ENCODE measurements at regions not wholly inside any gene's neighbourhood (a gene's known extent, or its start where the extent isn't known, plus 50 kb on each side); places are given as distances from the start of the nearest gene placed in this dataset.
A peak's percentile ranks its signal among the peaks of the same experiment; 100 is the strongest.

DNA sequence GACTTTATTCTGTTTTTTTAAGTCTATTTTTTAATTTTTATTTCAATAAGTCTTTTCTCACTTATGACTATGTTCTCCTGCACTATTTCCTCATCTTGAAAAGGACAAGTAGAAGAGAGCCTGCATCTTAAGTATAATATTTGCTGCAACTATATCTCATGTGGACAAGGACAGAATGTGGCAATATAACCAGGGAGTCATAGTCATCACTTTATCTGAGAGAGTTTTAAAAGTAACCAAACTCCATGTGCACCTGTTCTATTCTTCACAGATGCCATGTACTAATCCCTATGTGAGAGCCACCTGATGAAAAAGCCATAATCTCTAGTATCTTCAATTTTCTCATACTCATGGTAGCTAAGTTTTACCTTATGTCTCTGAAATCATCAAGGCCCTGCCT lies 104.2 kb upstream of the SOX6 start:
- Histone ChIP-seq H3K27me3 (no peaks in the 10 kb centered on the region), H3K4me3 (no peak overlapping the region), H3K9me3 (no peaks in the 10 kb centered on the region), H3K36me3 (no peaks in the 10 kb centered on the region), H3K4me1 (no peaks in the 10 kb centered on the region), H3K27ac (no peak overlapping the region)
- TF ChIP-seq, protein P1, sequence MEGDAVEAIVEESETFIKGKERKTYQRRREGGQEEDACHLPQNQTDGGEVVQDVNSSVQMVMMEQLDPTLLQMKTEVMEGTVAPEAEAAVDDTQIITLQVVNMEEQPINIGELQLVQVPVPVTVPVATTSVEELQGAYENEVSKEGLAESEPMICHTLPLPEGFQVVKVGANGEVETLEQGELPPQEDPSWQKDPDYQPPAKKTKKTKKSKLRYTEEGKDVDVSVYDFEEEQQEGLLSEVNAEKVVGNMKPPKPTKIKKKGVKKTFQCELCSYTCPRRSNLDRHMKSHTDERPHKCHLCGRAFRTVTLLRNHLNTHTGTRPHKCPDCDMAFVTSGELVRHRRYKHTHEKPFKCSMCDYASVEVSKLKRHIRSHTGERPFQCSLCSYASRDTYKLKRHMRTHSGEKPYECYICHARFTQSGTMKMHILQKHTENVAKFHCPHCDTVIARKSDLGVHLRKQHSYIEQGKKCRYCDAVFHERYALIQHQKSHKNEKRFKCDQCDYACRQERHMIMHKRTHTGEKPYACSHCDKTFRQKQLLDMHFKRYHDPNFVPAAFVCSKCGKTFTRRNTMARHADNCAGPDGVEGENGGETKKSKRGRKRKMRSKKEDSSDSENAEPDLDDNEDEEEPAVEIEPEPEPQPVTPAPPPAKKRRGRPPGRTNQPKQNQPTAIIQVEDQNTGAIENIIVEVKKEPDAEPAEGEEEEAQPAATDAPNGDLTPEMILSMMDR (IDR thresholded peaks at IDR 0.05) = no peak
- no peak for ATAC-seq
- intact Hi-C loops (cut with DNase I) = no loop called here
- no peak for DNase-seq

DNA sequence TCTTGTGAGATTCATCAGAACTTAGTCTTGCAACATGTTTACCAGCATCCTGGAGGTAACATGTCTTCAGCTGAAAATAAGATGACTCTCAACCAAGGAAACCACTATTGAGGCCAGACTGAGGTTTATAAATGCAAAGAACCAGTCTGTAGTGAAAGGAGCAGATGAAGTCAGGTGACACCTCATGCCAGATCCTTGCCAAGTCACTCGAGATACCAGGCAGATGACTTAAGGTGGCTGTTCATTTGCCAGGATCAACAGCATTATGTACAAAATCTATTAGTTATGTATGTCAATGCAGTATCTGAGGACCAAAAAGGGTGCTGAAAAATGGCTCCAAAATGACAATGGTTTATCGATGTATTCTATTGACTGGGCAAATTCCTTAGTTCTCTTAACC lies 100.0 kb upstream of the SOX6 start:
- peak; percentile 22 for ATAC-seq
- Histone ChIP-seq H3K9me3 (no peaks in the 10 kb centered on the region), H3K4me1 (no peaks in the 10 kb centered on the region), H3K4me3 (no peak overlapping the region), H3K27me3 (no peaks in the 10 kb centered on the region), H3K27ac (no peak overlapping the region), H3K36me3 (no peaks in the 10 kb centered on the region)
- intact Hi-C loops (cut with DNase I) = no loop called here
- TF ChIP-seq, protein P1 (IDR thresholded peaks at IDR 0.05) = no peak
- DNase-seq = no peak

DNA sequence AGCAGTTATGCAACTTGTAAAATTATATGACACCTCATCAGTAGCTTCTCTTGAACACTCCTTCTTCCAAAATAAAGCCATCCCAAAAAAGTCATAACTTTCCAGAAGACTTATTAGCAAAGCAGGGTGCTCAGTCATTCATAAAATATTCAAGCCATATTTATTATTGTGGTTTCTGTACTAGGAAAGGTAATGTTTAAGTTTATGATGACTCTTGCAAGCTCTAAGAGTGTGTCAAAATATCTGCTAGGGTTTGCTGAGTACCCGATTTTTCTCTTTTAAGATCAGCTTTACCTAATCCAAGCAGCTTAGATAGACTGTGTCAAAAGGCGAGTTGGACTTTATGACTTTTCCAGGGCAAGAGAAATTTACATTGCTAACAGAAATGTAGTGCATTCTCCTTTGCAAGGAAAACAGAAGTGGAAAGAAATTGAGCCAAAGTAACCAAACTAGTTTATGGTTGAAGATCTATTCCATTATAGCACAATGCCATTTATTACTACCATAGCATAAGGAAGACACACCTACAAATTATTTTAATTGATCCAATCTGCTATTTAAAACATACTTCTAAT lies 98.0 kb upstream of the SOX6 start:
- no peak for ATAC-seq
- Histone ChIP-seq H3K27me3 (no peaks in the 10 kb centered on the region), H3K27ac (no peak overlapping the region), H3K4me3 (no peak overlapping the region), H3K4me1 (no peaks in the 10 kb centered on the region), H3K36me3 (no peaks in the 10 kb centered on the region), H3K9me3 (no peaks in the 10 kb centered on the region)
- DNase-seq = no peak
- TF ChIP-seq, protein P1 (IDR thresholded peaks at IDR 0.05) = no peak
- intact Hi-C loops (cut with DNase I) = no loop called here

DNA sequence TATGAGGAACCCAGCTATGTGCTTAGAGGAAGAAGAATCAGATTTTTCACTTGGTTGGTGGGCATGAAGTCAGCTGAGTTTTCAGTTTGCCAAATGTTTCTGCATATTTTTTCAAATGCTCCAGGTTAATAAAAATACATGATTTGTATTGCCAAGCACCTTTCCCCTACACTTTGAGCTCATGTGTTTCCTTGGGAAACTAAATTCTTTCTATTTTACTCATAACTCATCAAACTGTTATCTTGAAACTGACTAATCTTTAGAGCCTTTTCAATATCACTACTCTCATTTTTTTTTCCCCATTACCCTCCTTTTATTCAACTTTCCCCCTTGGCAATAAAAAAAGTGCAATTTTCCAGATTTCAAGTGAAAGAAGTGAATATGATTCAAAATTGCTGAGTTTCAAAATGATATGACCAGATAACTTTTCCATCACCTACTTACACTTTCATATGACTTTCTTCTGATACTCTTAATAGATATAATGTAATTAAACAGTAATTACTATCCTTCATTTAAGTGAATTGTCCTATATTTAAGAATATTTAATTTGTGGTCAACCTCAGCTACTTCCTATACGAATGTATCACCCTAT lies 91.9 kb upstream of the SOX6 start:
- DNase-seq (no peak), ATAC-seq (no peak)
- Histone ChIP-seq H3K4me3 (no peak overlapping the region), H3K27ac (no peak overlapping the region), H3K9me3 (no peaks in the 10 kb centered on the region), H3K36me3 (no peaks in the 10 kb centered on the region), H3K4me1 (no peaks in the 10 kb centered on the region), H3K27me3 (no peaks in the 10 kb centered on the region)
- intact Hi-C loops (cut with DNase I) = no loop called here
- TF ChIP-seq, protein P1 (IDR thresholded peaks at IDR 0.05) = no peak

DNA sequence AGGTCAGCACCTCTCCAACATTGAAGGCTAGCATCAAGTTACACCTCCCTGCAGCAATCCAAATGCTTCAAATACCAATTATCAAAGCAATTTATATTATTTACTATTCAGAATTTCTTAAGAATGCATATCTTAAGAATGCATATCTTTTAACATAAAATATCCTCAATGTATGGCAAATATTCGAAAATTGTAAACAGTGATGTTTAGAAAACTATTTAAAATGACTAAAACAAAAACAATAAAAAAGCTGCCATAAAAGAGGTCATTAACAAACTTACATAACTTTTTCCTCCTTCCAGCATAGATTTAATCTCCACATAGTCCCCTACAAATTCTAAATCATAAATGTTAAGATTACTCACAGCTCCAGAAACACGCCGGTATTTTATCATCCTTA lies 85.1 kb upstream of the SOX6 start:
- H3K36me3 ChIP-seq = no peaks in the 10 kb centered on the region
- no peaks in the 10 kb centered on the region for H3K4me1 ChIP-seq
- no peak for ATAC-seq
- TF ChIP-seq, protein P1 (IDR thresholded peaks at IDR 0.05) = no peak
- H3K27me3 ChIP-seq = no peaks in the 10 kb centered on the region
- DNase-seq = no peak
- no peak overlapping the region for H3K27ac ChIP-seq
- H3K9me3 ChIP-seq = no peaks in the 10 kb centered on the region
- H3K4me3 ChIP-seq = no peak overlapping the region
- intact Hi-C loops (cut with DNase I) = no loop called here

DNA sequence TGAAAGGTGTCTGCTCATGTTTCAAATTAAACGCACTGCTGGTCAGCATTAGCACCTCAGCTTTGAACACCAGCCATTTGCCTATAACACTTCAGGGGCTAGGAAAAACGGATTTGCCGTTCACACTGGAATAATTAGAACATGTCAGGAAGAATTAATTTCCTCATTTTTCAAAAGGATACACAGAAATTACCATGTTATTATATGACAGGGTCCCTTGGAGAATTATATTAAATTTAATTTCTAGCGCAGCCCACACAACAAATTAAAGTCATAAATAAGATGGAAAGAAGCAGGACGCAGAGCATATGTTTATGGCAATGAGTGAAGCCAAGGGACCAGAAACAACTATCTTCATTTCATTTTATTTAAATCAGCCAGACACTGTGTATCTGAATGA lies 83.8 kb upstream of the SOX6 start:
- TF ChIP-seq, protein P1 (IDR thresholded peaks at IDR 0.05) = no peak

More for the DNA sequence above, 83.8 kb upstream of the SOX6 start:
- H3K9me3 ChIP-seq = no peaks in the 10 kb centered on the region
- no peak overlapping the region for H3K4me3 ChIP-seq
- H3K27me3 ChIP-seq = no peaks in the 10 kb centered on the region
- intact Hi-C loops (cut with DNase I) = no loop called here
- DNase-seq (no peak), ATAC-seq (no peak)
- H3K27ac ChIP-seq = no peak overlapping the region
- H3K4me1 ChIP-seq = no peaks in the 10 kb centered on the region
- H3K36me3 ChIP-seq = no peaks in the 10 kb centered on the region
